ELF-1 (cell line): ENCODE measurements at regions not wholly inside any gene's neighbourhood (a gene's known extent, or its start where the extent isn't known, plus 50 kb on each side); places are given as distances from the start of the nearest gene placed in this dataset.

ENCODE experiments used
- DNase-seq: peaks from one replicate; pipeline ENCODE4 v3.0.0-alpha.2; 2016; ENCODE audit warnings: low read depth, low spot score

- DNase-seq, result no peak
Measured at GRCh38 chr20:11852811-11853210, 64.9 kb upstream of the BTBD3 start.

GRCh38 chr20:11853359-11853758 is 64.3 kb upstream of the BTBD3 start:
- DNase-seq, result no peak

GRCh38 chr20:11861479-11861878 is 56.2 kb upstream of the BTBD3 start:
- no peak for DNase-seq

- DNase-seq, result no peak
Measured at GRCh38 chr20:11867291-11867919, 50.3 kb upstream of the BTBD3 start.
